Endothelial cell of umbilical vein (primary cell): ENCODE measurements at regions not wholly inside any gene's neighbourhood (a gene's known extent, or its start where the extent isn't known, plus 50 kb on each side); places are given as distances from the start of the nearest gene placed in this dataset.

Experiments used
- BruUV-seq: library from RNA; stranded (reverse); fragments of 400-500 nt; replicated peaks from 2 replicates; lab custom pipeline; 2021; lab: Mats Ljungman, UMichigan
- CTCF ChIA-PET: fragments of 300-600, 350-600 bp; sonication (Branson Sonifier 250); formaldehyde crosslinking; loops from one replicate; lab custom pipeline; 2021; ENCODE audit warnings: antibody characterized with exemption, inconsistent platforms; lab: Charles Lee
- POLR2A ChIA-PET: fragments of 300-600, 350-600 bp; sonication (Branson Sonifier 250); formaldehyde crosslinking; loops from one replicate; lab custom pipeline; 2021; ENCODE audit warnings: antibody characterized with exemption, inconsistent platforms; lab: Charles Lee
- DNase-seq: peaks from one replicate; pipeline ENCODE4 v3.0.0-alpha.2; 2011; ENCODE audit warnings: low read depth, low spot score
- FAIRE-seq: peaks from 2 replicates; lab custom pipeline; 2011; peaks lifted over from hg19 to GRCh38; lab: Jason Lieb, UNC
- H2AFZ ChIP-seq: 2 replicates; pipeline ENCODE4 v1.6.0; 2012; ENCODE audit warnings: low read depth, low read length, control low read depth, inconsistent platforms
- H3K27ac ChIP-seq: 2 replicates; pipeline ENCODE4 v1.5.1; 2011; ENCODE audit warnings: low read depth, mild to moderate bottlenecking, control low read depth, low read length, moderate library complexity; ENCODE audit not compliant: insufficient read depth
- H3K27me3 ChIP-seq, 2 experiments: 2 replicates each; pipeline versions ENCODE4 v1.6.0 to v1.6.1; 2011; ENCODE audit warnings: low read length in 2 of 2, mixed read lengths in 1 of 2; ENCODE audit not compliant: control insufficient read depth in 2 of 2, insufficient read depth in 2 of 2
- H3K36me3 ChIP-seq, 2 experiments: 2 replicates in 1 of 2; 3 replicates in 1 of 2; pipeline ENCODE4 v1.5.1; 2011; ENCODE audit warnings: low read length in 2 of 2, mild to moderate bottlenecking in 1 of 2, moderate library complexity in 1 of 2; ENCODE audit not compliant: control insufficient read depth in 2 of 2, insufficient read depth in 2 of 2; ENCODE audit errors: extremely low read depth in 1 of 2
- H3K4me1 ChIP-seq: 3 replicates; pipeline ENCODE4 v1.5.1; 2011; ENCODE audit warnings: mild to moderate bottlenecking, low read length; ENCODE audit not compliant: control insufficient read depth, insufficient read depth; ENCODE audit errors: extremely low read depth
- H3K4me2 ChIP-seq: 2 replicates; pipeline ENCODE4 v1.6.1; 2011; ENCODE audit warnings: low read length, control low read depth, mixed read lengths; ENCODE audit not compliant: insufficient read depth
- H3K4me3 ChIP-seq, 3 experiments: fragments of 200-600 bp in 1 of 3; sonication (generic), shearing (Covaris generic) in 1 of 3; replicated peaks in 1 of 3; 2 replicates each; pipeline ENCODE4 v1.5.1; 2011 to 2016; ENCODE audit warnings: control low read depth in 3 of 3, low read length in 3 of 3, mild to moderate bottlenecking in 2 of 3, inconsistent platforms in 1 of 3, low read depth in 1 of 3, moderate library complexity in 1 of 3; ENCODE audit not compliant: insufficient read depth in 1 of 3
- H3K79me2 ChIP-seq: 2 replicates; pipeline ENCODE4 v1.6.0; 2012; ENCODE audit warnings: low read length, inconsistent platforms; ENCODE audit not compliant: control insufficient read depth, insufficient read depth
- H3K9ac ChIP-seq: replicated peaks from 2 replicates; pipeline ENCODE3; 2011; ENCODE audit warnings: low read length, control low read depth; ENCODE audit not compliant: insufficient read depth; ENCODE audit errors: extremely low read depth
- H3K9me1 ChIP-seq: replicated peaks from 3 replicates; pipeline ENCODE4 v1.6.0; 2011; ENCODE audit warnings: mild to moderate bottlenecking, low read length; ENCODE audit not compliant: control insufficient read depth, insufficient read depth; ENCODE audit errors: extremely low read depth
- H3K9me3 ChIP-seq: replicated peaks from 2 replicates; pipeline ENCODE4 v1.5.1; 2012; ENCODE audit warnings: low read length, inconsistent platforms; ENCODE audit not compliant: control insufficient read depth, insufficient read depth
- H4K20me1 ChIP-seq: replicated peaks from 2 replicates; pipeline ENCODE3; 2011; ENCODE audit warnings: mild to moderate bottlenecking, low read length; ENCODE audit not compliant: control insufficient read depth, insufficient read depth; ENCODE audit errors: extremely low read depth
- EZH2 ChIP-seq: IDR thresholded peaks from 2 replicates; pipeline ENCODE4 v1.6.1; 2012; ENCODE audit warnings: borderline replicate concordance, low read depth, mild to moderate bottlenecking, moderate library complexity, low read length, inconsistent platforms; ENCODE audit not compliant: severe bottlenecking
- FOS ChIP-seq: IDR thresholded peaks from 2 replicates; pipeline ENCODE4 v1.6.1; 2011; ENCODE audit warnings: mild to moderate bottlenecking, low read length, moderate library complexity, borderline replicate concordance; ENCODE audit not compliant: insufficient read depth
- GATA2 ChIP-seq: IDR thresholded peaks from 2 replicates; pipeline ENCODE4 v1.7.0; 2011; ENCODE audit warnings: low read depth, mild to moderate bottlenecking, moderate library complexity, mixed read lengths, low read length; ENCODE audit not compliant: insufficient read length, insufficient read depth
- JUN ChIP-seq: IDR thresholded peaks from 2 replicates; pipeline ENCODE4 v1.6.1; 2011; ENCODE audit warnings: borderline replicate concordance, low read depth; ENCODE audit not compliant: insufficient read length, insufficient read depth
- MYC ChIP-seq: IDR thresholded peaks from one replicate; pipeline ENCODE4 v1.6.1; 2011; ENCODE audit warnings: mild to moderate bottlenecking, low read depth, low read length
- POLR2A ChIP-seq: IDR thresholded peaks from 2 replicates; pipeline ENCODE4 v1.6.1; 2012; ENCODE audit warnings: low read depth, mild to moderate bottlenecking, control low read depth, low read length
- POLR2AphosphoS5 ChIP-seq: IDR thresholded peaks from 2 replicates; pipeline ENCODE4 v1.6.1; 2012; ENCODE audit warnings: low read depth, mild to moderate bottlenecking, control low read depth, low read length, moderate library complexity; ENCODE audit not compliant: insufficient read depth
- dilution Hi-C: fragments of 300-500 bp; cut with MboI; formaldehyde crosslinking; loops from one replicate; pipeline ENCODE4 v1.15.0; 2019; ENCODE audit warnings: low sequenced_read_pairs; ENCODE audit not compliant: extremely low pct_ligation_motif_present
- intact Hi-C: fragments of 100-400 bp; cut with micrococcal nuclease; formaldehyde crosslinking; loops from one replicate; pipeline ENCODE4 v1.10.0; 2022
- TF ChIP-seq, protein P1 (sequence below): IDR thresholded peaks from 2 replicates; pipeline ENCODE4 v1.6.1; 2011; ENCODE audit not compliant: insufficient read depth, insufficient read length
- TF ChIP-seq, protein P2 (sequence below), 2 donors: IDR thresholded peaks; 1 replicate in 1 of 2; 2 replicates in 1 of 2; pipeline ENCODE4 v1.5.1; 2011; ENCODE audit warnings: low read length in 2 of 2, mild to moderate bottlenecking in 2 of 2, moderate library complexity in 2 of 2, control low read depth in 1 of 2, inconsistent platforms in 1 of 2, low read depth in 1 of 2; ENCODE audit not compliant: insufficient read depth in 1 of 2; ENCODE audit errors: extremely low read depth in 1 of 2

DNA sequence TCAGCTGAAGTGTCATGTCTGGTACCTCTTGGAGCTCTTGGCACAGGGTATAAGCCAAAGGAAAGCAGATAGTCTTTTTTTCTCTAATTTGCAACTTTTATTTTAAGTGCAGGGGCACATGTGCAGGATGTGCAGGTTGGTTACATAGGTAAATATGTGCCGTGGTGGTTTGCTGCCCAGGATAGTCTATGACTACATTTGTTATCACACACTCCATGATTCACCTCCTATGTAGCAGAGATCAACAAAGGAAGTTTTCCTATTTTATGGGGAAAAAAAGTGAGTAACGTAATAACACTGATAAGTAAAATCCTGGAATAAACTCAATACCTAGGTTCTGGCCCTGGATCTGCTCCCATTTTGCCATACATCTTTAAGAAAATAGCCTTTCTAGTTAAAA is 234.6 kb downstream of the CAAP1 start:
- ChIA-PET CTCF (no interaction called here), POLR2A (no interaction called here)
- intact Hi-C loops, result no loop called here
- Histone ChIP-seq H3K36me3 (no peaks in the 10 kb centered on the region), H3K79me2 (no peaks in the 10 kb centered on the region), H3K27me3 (no peaks in the 10 kb centered on the region), H3K9me1 (no peaks in the 10 kb centered on the region), H3K27ac (no peak overlapping the region), H3K4me3 (no peak overlapping the region), H3K9ac (no peak overlapping the region), H3K9me3 (no peaks in the 10 kb centered on the region), H2AFZ (no peak overlapping the region), H3K4me1 (no peaks in the 10 kb centered on the region), H4K20me1 (no peaks in the 10 kb centered on the region), H3K4me2 (no peak overlapping the region)
- dilution Hi-C loops, result no loop called here
- TF ChIP-seq JUN (no peak), GATA2 (no peak), POLR2AphosphoS5 (no peak), FOS (no peak), EZH2 (no peak), POLR2A (no peak), MYC (no peak)
- TF ChIP-seq, protein P1, sequence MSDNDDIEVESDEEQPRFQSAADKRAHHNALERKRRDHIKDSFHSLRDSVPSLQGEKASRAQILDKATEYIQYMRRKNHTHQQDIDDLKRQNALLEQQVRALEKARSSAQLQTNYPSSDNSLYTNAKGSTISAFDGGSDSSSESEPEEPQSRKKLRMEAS, result no peak
- TF ChIP-seq, protein P2, sequence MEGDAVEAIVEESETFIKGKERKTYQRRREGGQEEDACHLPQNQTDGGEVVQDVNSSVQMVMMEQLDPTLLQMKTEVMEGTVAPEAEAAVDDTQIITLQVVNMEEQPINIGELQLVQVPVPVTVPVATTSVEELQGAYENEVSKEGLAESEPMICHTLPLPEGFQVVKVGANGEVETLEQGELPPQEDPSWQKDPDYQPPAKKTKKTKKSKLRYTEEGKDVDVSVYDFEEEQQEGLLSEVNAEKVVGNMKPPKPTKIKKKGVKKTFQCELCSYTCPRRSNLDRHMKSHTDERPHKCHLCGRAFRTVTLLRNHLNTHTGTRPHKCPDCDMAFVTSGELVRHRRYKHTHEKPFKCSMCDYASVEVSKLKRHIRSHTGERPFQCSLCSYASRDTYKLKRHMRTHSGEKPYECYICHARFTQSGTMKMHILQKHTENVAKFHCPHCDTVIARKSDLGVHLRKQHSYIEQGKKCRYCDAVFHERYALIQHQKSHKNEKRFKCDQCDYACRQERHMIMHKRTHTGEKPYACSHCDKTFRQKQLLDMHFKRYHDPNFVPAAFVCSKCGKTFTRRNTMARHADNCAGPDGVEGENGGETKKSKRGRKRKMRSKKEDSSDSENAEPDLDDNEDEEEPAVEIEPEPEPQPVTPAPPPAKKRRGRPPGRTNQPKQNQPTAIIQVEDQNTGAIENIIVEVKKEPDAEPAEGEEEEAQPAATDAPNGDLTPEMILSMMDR (IDR thresholded peaks at IDR 0.05; ENCODE audit: extremely low read depth in 1 of 2, insufficient read depth in 1 of 2, low read depth in 1 of 2, low read length in 2 of 2), result no peak
- no peak for DNase-seq
- no peak for FAIRE-seq
- BruUV-seq, result no TSS peak
